ENCODE measurements at regions not wholly inside any gene's neighbourhood (a gene's known extent, or its start where the extent isn't known, plus 50 kb on each side); places are given as distances from the start of the nearest gene placed in this dataset.
"Not testable (repeated sequence)": the region's sequence is repeated elsewhere in the genome, so short reads cannot be mapped to it uniquely, and the experiment has no call there.

- ChIA-PET POLR2A (ENCODE audit: low non-redundant PET) (no interaction called here), CTCF (interaction anchor here (0.6 kb wide), 1 partner anchor 10 kb away, joined by 3 read pairs; no protein-coding TSS in a partner anchor)
- DNase-seq (ENCODE audit: low spot score), result no peak
- TF ChIP-seq, protein P1, sequence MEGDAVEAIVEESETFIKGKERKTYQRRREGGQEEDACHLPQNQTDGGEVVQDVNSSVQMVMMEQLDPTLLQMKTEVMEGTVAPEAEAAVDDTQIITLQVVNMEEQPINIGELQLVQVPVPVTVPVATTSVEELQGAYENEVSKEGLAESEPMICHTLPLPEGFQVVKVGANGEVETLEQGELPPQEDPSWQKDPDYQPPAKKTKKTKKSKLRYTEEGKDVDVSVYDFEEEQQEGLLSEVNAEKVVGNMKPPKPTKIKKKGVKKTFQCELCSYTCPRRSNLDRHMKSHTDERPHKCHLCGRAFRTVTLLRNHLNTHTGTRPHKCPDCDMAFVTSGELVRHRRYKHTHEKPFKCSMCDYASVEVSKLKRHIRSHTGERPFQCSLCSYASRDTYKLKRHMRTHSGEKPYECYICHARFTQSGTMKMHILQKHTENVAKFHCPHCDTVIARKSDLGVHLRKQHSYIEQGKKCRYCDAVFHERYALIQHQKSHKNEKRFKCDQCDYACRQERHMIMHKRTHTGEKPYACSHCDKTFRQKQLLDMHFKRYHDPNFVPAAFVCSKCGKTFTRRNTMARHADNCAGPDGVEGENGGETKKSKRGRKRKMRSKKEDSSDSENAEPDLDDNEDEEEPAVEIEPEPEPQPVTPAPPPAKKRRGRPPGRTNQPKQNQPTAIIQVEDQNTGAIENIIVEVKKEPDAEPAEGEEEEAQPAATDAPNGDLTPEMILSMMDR (conservative IDR thresholded peaks at IDR 0.05; ENCODE audit: low read depth), result no peak
- no peak overlapping the region for H3K27ac ChIP-seq
Measured at GRCh38 chr3:165981318-165981717, 144.1 kb upstream of the BCHE start.

GRCh38 chr3:165960825-165961224 is 123.6 kb upstream of the BCHE start:
- H3K27ac ChIP-seq; DNase-seq (ENCODE audit: low spot score); POLR2A ChIA-PET (ENCODE audit: low non-redundant PET); CTCF ChIA-PET: not testable (repeated sequence)

GRCh38 chr3:165954171-165954570 is 116.9 kb upstream of the BCHE start:
- H3K27ac ChIP-seq, result no peak overlapping the region
- TF ChIP-seq, protein P1 (conservative IDR thresholded peaks at IDR 0.05; ENCODE audit: low read depth), result no peak
- DNase-seq (ENCODE audit: low spot score), result no peak
- ChIA-PET POLR2A (ENCODE audit: low non-redundant PET) (no interaction called here), CTCF (no interaction called here)

GRCh38 chr3:165946360-165946759 is 109.1 kb upstream of the BCHE start:
- POLR2A ChIA-PET (ENCODE audit: low non-redundant PET), result no interaction called here
- CTCF ChIA-PET, result interaction anchor here (0.6 kb wide), 1 partner anchor 121 kb away, joined by 4 read pairs; no protein-coding TSS in a partner anchor
- TF ChIP-seq, protein P1 (conservative IDR thresholded peaks at IDR 0.05; ENCODE audit: low read depth), result no peak
- H3K27ac ChIP-seq, result no peak overlapping the region
- DNase-seq (ENCODE audit: low spot score), result no peak

GRCh38 chr3:165938986-165939540 is 101.8 kb upstream of the BCHE start:
- TF ChIP-seq, protein P1 (conservative IDR thresholded peaks at IDR 0.05; ENCODE audit: low read depth), result no peak
- POLR2A ChIA-PET (ENCODE audit: low non-redundant PET), result no interaction called here
- no peak overlapping the region for H3K27ac ChIP-seq
- no peak for DNase-seq (ENCODE audit: low spot score)
- CTCF ChIA-PET, result interaction anchor here (0.6 kb wide), 1 partner anchor 356 kb away, joined by 3 read pairs; no protein-coding TSS in a partner anchor

DNA sequence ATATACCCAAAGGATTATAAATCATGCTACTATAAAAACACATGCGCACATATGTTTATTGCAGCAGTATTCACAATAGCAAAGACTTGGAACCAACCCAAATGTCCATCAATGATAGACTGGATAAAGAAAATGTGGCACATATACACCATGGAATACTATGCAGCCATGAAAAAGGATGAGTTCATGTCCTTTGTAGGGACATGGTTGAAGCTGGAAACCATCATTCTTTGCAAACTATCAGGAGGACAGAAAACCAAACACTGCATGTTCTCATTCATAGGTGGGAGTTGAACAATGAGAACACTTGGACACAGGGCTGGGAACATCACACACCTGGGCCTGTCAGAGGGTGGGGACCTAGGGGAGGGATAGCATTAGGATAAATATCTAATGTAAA is 98.9 kb upstream of the BCHE start:
- CTCF ChIA-PET; DNase-seq (ENCODE audit: low spot score); H3K27ac ChIP-seq; POLR2A ChIA-PET (ENCODE audit: low non-redundant PET): not testable (repeated sequence)

DNA sequence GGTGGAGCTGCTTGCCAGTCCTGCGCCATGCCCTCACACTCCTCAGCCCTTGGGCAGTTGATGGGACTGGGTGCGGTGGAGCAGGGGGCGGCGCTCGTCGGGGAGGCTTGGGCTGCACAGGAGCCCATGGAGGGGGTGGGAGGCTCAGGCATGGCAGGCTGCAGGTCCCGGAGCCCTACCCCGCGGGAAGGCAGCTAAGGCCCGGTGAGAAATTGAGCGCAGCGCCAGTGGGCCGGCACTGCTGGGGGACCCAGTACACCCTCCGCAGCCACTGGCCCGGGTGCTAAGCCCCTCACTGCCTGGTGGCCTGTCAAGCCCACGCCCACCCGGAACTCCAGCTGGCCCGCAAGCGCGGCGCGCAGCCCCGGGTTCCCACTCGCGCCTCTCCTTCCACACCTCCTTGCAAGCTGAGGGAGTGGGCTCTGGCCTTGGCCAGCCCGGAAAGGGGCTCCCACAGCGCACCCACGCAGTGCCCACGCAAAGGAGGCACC is 87.1 kb upstream of the BCHE start:
- CTCF ChIA-PET; POLR2A ChIA-PET (ENCODE audit: low non-redundant PET); DNase-seq (ENCODE audit: low spot score); H3K27ac ChIP-seq: not testable (repeated sequence)

DNA sequence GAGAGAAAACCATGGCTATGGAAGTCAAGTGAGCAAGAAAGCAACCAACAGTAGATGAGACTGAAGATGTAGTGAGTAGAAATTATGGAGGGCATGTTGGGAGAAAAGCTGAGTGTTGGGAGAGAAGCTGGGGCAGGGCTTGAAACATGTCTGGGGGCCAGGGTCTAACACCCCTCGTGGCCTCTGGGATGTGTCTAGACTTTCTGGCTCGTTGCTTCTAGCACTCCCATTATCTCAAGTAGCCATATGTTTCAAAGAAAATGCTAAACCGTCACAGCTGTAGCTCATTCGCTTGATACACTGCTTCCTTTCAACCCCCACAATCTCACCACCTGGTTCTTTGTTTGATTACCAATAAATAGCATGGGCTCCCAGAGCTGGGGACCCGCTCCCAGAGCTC is 83.8 kb upstream of the BCHE start:
- TF ChIP-seq, protein P1 (conservative IDR thresholded peaks at IDR 0.05; ENCODE audit: low read depth), result no peak
- no peak for DNase-seq (ENCODE audit: low spot score)
- POLR2A ChIA-PET (ENCODE audit: low non-redundant PET), result no interaction called here
- H3K27ac ChIP-seq, result no peak overlapping the region
- CTCF ChIA-PET, result no interaction called here

All from RWPE1 (cell line).